NCI-H526 (cell line): ENCODE measurements at regions not wholly inside any gene's neighbourhood (a gene's known extent, or its start where the extent isn't known, plus 50 kb on each side); places are given as distances from the start of the nearest gene placed in this dataset.

Experiments used
- DNase-seq, 2 experiments: peaks; one replicate each; lab custom pipeline; 2025; lab: John Stamatoyannopoulos, UW

- DNase-seq, result peak; percentile 30 to 54
These were observed 56.1 kb upstream of the SLC35G4 start for GRCh38 chr18:11553098-11553940.

DNA sequence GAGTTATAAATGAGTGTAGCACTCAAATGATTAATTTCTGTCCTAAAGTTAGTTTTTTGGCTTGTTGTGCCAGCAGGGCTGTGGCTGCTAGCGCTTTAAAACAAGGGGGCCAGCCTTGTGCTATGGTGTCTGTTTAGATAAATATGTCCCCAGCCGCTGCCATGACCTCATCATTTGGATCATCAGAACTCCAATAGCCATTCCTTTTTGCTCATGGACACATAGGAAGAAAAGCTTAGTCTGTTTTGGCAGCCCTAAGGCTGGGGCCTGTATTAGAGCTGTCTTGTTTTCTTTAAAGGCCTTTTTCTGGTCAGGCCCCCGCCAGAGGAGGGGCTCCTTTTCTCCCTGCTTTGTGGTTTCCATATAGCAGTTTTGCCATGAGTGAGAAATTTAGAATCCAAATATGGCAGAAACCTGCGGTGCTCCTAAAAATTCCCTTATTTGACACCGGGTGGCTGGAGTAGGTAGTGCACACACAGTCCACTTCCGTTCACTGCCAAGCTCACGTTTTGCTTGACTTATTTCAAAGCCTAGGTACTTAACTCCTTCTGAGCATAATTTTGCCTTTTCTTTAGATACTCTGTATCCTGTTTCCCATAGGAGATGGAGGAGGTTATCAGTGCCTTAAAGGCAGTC is 60.4 kb upstream of the SLC35G4 start:
- DNase-seq, result no peak

DNA sequence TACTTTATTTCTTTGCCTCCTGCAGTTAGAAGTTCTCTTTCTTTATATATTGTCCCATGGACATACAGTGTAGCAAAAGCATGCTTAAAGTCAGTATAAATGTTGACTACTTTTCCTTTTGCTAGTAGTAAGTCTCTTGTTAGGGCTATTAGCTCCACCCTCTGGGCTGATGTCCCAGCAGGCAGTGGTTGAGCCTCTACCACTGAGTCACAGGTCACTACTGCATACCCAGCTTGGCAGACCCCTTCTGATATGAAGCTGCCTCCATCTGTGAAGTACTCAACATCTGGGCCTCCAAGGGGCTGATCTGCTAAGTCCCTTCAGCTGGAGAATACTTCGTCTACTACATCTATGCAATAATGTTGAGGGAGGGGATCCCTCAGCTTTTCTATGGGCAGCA is 61.0 kb upstream of the SLC35G4 start:
- DNase-seq, result no peak

DNA sequence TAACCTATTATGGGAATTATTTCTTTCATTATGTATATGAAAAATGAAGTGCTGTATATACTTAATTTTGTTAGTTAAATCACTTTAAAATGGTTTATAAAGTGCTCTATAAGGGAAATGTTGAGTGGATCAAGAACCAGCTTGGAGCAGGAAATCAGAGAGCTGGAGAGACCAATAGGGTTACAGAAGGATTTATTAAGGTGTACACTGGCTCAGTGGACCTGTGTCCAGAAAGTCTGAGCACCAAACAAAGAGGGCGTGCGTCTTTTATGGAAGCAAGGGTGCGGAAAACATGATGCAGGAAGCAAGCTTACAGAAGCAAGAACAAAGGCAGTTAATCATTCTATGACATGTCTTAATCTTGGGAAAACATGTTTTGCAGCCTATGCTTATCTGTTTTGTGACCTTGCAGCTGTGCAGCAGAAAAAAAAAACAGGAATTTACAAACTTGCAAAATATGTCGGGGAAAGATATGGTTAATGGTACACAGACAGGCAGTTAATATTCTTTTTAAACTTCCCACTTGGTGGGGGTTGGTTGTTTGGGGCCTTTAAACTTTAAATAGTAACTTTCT is 65.2 kb upstream of the SLC35G4 start:
- no peak for DNase-seq

DNA sequence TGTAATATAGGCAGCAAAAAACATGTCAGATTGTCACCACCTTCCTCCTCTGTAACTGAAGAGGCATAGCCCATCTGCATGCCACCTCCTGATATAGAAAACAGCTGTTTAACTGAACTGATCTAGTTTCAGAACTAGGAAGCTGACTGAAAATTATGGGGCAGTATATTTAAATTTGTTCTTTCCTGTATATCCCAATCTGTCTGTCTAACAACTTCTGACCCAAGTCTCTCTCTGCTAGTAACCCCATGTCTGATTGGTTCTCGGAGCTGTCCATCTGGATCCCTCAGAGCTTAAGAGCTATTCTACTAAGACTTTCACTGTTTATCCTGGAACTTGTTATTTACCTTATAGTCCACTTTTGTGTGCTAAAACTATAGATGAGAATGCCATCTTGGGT is 68.2 kb upstream of the SLC35G4 start:
- no peak for DNase-seq

GRCh38 chr18:11533942-11534496 is 75.4 kb upstream of the SLC35G4 start:
- DNase-seq, result no peak

- DNase-seq, result no peak
These were observed 75.9 kb upstream of the SLC35G4 start for GRCh38 chr18:11533513-11533890.

- DNase-seq, result no peak
These were observed 76.5 kb upstream of the SLC35G4 start for GRCh38 chr18:11532758-11533512.

GRCh38 chr18:11529081-11529480 is 80.3 kb upstream of the SLC35G4 start:
- no peak for DNase-seq

GRCh38 chr18:11526675-11527074 is 82.7 kb upstream of the SLC35G4 start:
- DNase-seq, result no peak

- DNase-seq, result no peak
These were observed 85.6 kb upstream of the SLC35G4 start for GRCh38 chr18:11523804-11524203.

DNA sequence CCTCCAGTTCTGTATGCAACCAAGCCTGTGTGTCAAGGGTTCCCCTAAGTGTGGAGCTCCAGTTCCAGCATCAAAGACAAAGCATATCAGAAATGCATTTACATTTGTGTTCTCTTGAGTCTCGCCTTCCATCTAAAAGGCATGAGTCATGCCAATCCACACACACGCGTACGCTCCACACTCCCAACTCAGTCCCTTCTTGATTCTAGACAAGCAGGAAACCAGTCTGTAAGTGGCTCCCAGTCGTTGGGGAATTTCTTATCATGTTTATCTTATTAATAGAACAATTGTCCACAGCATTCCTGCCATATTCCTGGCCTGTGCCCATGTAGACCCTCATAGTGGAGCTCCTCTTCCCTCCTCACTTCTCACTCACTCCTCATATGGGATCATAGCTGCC is 86.4 kb upstream of the SLC35G4 start:
- DNase-seq, result no peak

- no peak for DNase-seq
These were observed 87.5 kb upstream of the SLC35G4 start for GRCh38 chr18:11521853-11522252.

- peak; percentile 13 to 63 for DNase-seq
These were observed 88.9 kb upstream of the SLC35G4 start for GRCh38 chr18:11520536-11520935.

DNA sequence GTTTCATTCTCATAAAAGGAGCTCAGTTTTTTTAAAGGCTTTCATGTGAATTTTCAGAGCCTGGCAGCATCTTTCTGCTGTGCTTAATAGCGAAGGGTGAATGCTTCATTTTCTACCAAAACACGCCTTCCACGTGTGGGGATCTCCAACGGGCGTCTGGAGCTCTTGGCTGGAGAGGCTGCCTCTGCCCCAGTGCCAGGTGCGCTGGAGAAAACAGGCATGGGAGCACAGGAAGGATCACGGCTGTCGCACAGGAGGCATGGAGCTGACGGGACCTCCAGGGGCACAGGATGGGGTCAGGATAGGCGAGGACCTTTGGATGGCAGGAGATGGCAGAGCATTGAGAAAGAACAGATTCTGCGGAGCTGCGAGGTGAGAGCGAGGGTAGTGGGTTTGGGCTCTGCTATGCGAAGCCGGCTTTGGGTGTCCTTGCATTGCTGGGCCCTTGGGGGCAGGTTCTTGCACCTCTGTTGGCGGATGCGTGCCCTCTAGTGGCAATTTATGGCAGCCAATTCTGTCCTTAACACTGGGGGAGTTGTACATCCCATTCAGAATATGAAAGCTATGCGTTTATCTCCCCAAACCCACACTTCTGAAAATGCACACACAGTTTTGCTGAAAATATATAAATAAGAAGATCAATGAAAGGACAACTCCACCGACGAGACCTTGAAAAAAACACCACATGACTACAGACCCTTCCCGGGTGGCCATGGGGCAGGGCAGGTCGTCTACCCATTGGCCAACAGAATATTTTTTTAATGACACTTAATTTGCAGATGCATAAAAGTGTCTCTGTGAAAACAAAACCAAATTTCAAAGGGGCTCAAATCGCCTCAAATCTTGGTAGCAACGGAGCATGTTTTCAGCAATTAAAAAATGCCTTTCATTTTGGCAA is 90.4 kb upstream of the SLC35G4 start:
- DNase-seq, result peak; percentile 27 to 65

DNA sequence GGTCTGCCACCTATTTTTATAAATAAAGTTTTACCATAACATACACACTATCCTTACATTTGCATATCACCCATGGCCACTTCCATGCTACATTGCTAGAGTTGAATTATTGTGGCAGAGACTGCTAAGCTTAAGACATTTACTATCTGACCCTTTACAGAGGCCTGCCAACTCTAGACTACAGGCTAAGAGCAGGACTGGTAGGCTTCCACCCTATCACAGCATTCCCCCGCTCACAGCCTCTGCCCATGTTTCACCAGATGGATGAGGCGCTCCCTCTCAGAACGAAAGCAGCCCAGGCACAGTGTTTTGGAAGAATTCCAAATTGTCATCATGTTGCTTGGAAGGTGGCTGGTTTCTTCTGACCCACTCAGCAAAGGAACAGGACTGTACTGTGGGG is 91.7 kb upstream of the SLC35G4 start:
- no peak for DNase-seq

- DNase-seq, result no peak
These were observed 92.5 kb upstream of the SLC35G4 start for GRCh38 chr18:11516751-11517503.

DNA sequence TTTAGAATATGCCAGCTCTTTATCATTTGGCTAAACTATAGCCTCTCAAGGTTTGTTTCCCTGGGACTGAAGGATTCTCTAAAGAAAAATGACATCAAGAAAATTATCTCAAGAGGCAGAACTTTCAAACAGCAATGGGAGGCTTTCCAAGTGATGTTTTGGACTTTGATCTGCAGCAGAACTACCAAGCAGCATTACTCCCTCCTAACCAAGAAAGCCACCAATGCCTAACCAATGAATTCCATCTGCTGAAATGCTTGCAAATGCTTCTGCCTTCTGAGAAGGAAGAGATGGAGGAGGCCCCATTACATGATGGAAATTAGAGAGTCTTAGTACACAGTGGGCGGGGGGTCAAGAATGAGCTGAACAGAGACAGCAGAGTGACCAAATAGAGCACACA is 95.1 kb upstream of the SLC35G4 start:
- DNase-seq, result no peak

DNA sequence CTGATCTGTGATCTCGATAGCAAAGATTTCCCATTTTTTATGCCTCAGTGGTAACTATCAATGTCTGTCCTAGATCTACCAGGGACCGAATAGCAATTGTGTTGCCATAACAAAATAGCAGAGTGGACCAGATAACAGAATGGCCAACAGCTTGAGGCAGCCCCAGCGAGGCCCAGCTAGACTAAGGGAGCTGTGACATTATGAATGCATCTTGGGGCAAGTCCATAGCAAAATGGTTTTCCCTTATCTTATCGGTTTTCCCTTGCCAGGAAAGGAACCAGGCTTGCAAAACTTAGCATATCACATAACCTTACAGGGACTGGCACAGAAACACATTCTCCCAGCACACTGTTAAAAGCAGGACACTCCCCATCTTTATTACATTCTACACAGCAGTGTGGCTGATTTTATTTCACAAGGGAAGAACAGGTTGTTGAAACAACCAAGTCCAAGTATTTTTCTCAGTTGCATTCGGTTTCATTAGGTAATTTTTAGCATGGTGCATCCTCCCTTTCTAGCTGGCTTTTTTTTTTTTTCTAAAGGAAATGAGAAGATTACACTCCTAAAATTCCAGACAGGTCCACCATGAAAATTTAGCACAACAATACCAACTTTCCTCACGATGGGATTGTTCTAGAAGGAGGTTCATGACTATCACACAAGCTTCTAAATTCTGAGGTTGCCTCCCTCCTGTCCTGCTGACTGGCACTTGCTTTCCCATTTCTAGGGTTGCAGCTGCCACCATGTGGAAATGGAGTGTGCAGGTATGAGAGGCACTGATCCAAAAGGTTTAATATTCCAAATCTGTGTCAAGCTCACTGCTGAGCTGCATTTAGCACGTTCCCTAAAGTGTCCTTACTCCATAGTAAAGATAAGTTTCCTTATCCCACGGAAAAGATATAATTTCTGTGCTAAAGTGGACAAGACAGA is 97.0 kb upstream of the SLC35G4 start:
- DNase-seq, result no peak
